HUES64 (cell line): ENCODE measurements at regions not wholly inside any gene's neighbourhood (a gene's known extent, or its start where the extent isn't known, plus 50 kb on each side); places are given as distances from the start of the nearest gene placed in this dataset.

Source experiments
- H3K27ac ChIP-seq: 2 replicates; pipeline ENCODE4 v1.7.0; 2013; ENCODE audit warnings: low read depth, low read length, inconsistent platforms
- H3K27me3 ChIP-seq: 2 replicates; pipeline ENCODE4 v1.6.1; 2013; ENCODE audit warnings: mild to moderate bottlenecking, low read length; ENCODE audit not compliant: insufficient read depth
- H3K36me3 ChIP-seq: 2 replicates; pipeline ENCODE4 v1.6.1; 2013; ENCODE audit warnings: mild to moderate bottlenecking, low read length; ENCODE audit not compliant: insufficient read depth
- H3K4me1 ChIP-seq: 2 replicates; pipeline ENCODE4 v1.6.1; 2013; ENCODE audit warnings: mild to moderate bottlenecking, low read length, moderate library complexity; ENCODE audit not compliant: insufficient read depth
- H3K4me3 ChIP-seq: 2 replicates; pipeline ENCODE4 v1.5.1; 2013; ENCODE audit warnings: mild to moderate bottlenecking, low read length, moderate library complexity
- H3K9ac ChIP-seq: 2 replicates; pipeline ENCODE4 v1.6.1; 2013; ENCODE audit warnings: mild to moderate bottlenecking, low read depth, low read length
- H3K9me3 ChIP-seq: 2 replicates; pipeline ENCODE4 v1.6.1; 2013; ENCODE audit warnings: low read depth, low read length; ENCODE audit not compliant: insufficient read depth
- WGBS: fragments of 150-250, 120-280 bp; methylation state at CpG from one replicate; pipeline ENCODE4 v1.1.7; 2013; ENCODE audit warnings: missing lambda C conversion rate; 5-methylcytosine and 5-hydroxymethylcytosine counted together

- WGBS = 90% methylated on average over 4 of the region's 4 CpGs
- Histone ChIP-seq H3K27ac (no peak overlapping the region), H3K4me1 (no peaks in the 10 kb centered on the region), H3K36me3 (no peaks in the 10 kb centered on the region), H3K9me3 (no peaks in the 10 kb centered on the region), H3K9ac (no peak overlapping the region), H3K27me3 (no peaks in the 10 kb centered on the region), H3K4me3 (no peak overlapping the region)
Measured at GRCh38 chr10:124313374-124313773, 105.3 kb downstream of the OAT start.

- Histone ChIP-seq H3K36me3 (no peaks in the 10 kb centered on the region), H3K27ac (no peak overlapping the region), H3K9me3 (no peaks in the 10 kb centered on the region), H3K9ac (no peak overlapping the region), H3K27me3 (no peaks in the 10 kb centered on the region), H3K4me1 (no peaks in the 10 kb centered on the region), H3K4me3 (no peak overlapping the region)
- WGBS = 90% methylated on average over 7 of the region's 7 CpGs
Measured at GRCh38 chr10:124308811-124309210, 109.9 kb downstream of the OAT start.

DNA sequence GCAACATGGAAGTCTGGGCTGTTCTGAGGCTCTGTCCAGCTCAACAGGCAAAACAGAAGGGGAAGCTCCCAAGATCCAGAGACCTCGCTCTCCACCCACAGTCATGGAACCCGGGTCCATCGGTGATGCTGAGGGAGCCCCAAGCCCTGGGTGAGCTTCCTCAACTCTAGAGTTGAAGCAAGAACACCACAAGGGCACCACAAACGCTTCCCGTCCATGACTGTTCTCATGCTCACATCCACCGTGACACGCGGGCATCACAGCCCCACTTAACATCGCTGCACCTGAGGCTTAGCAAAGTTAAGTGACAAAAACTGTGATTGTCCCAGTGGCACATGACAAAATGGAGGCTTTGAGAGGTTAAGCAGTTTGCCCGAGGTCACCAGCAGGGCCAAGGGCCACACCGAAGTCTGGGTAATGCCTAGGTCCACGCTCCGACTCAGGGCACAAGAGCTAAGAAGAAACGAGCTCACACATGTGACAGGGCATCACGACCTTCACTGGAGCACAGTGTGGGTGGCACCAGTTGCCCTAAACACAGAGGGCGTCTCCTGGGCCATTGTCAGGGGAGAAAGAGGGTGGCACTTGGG lies 110.6 kb downstream of the OAT start:
- Histone ChIP-seq H3K27ac (no peak overlapping the region), H3K4me3 (no peak overlapping the region), H3K9ac (no peak overlapping the region), H3K9me3 (no peaks in the 10 kb centered on the region), H3K27me3 (no peaks in the 10 kb centered on the region), H3K4me1 (no peaks in the 10 kb centered on the region), H3K36me3 (no peaks in the 10 kb centered on the region)
- 86% methylated on average over 16 of the region's 16 CpGs for WGBS

DNA sequence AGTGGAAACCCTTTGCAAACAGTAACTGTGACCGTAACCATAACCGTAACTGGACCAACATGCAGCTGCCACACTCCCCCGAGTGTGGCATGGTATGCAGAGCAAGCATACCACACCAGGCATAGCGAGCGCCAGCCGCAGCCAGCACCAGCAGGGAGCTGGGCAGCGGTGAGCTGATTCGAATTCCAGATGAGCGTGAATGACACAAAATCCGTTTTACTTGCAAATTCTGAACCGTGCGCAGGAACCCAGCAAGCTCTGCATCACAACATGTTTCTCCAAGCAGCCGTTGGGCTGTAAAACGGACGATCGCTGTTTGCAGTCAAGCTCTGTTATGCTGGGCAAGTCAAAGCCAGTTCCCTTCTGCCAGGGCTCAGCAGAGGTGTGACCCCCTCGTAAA lies 111.1 kb downstream of the OAT start:
- no peak overlapping the region for H3K4me3 ChIP-seq
- no peak overlapping the region for H3K9ac ChIP-seq
- no peaks in the 10 kb centered on the region for H3K4me1 ChIP-seq
- no peak overlapping the region for H3K27ac ChIP-seq
- 92% methylated on average over 17 of the region's 17 CpGs for WGBS
- no peaks in the 10 kb centered on the region for H3K27me3 ChIP-seq
- H3K9me3 ChIP-seq = no peaks in the 10 kb centered on the region
- H3K36me3 ChIP-seq = no peaks in the 10 kb centered on the region

- Histone ChIP-seq H3K27ac (no peak overlapping the region), H3K36me3 (no peaks in the 10 kb centered on the region), H3K4me3 (no peak overlapping the region), H3K4me1 (no peaks in the 10 kb centered on the region), H3K27me3 (no peaks in the 10 kb centered on the region), H3K9me3 (no peaks in the 10 kb centered on the region), H3K9ac (no peak overlapping the region)
- 91% methylated on average over 4 of the region's 4 CpGs for WGBS
Measured at GRCh38 chr10:124306922-124307371, 111.8 kb downstream of the OAT start.

- no peaks in the 10 kb centered on the region for H3K4me1 ChIP-seq
- no peak overlapping the region for H3K4me3 ChIP-seq
- WGBS = no CpG with 5 or more reads among the region's 1 CpG
- no peaks in the 10 kb centered on the region for H3K36me3 ChIP-seq
- no peaks in the 10 kb centered on the region for H3K9me3 ChIP-seq
- H3K27ac ChIP-seq = no peak overlapping the region
- no peak overlapping the region for H3K9ac ChIP-seq
- H3K27me3 ChIP-seq = no peaks in the 10 kb centered on the region
Measured at GRCh38 chr10:124306520-124306919, 112.2 kb downstream of the OAT start.

- Histone ChIP-seq H3K9ac (no peak overlapping the region), H3K36me3 (no peaks in the 10 kb centered on the region), H3K9me3 (peaks cover 3% of the 10 kb centered on the region; the same call in 1 of the 2 replicates), H3K27me3 (no peaks in the 10 kb centered on the region), H3K27ac (no peak overlapping the region), H3K4me1 (no peaks in the 10 kb centered on the region), H3K4me3 (no peak overlapping the region)
- WGBS = 82% methylated on average over 1 of the region's 1 CpG
Measured at GRCh38 chr10:124305984-124306383, 112.7 kb downstream of the OAT start.

DNA sequence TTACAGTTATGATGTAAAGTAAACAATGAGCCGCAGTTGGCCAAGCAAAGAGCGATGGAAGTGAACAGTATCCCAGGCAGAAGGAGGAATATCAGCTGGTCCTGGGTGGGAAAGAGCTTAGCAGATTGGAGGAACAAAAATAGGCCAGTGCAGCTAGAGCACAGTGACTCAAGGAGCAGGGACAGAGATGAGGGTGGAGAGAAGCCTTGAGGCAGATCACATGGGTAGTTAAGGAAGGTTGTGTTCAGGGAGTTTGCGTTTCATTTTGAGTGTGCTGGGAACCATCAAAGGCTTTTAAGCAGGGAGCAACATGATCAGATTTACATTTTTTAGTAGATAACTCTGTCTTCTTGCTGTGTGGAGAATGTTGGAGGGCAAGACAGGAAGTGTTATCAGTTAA lies 113.6 kb downstream of the OAT start:
- Histone ChIP-seq H3K27ac (no peak overlapping the region), H3K9ac (no peak overlapping the region), H3K36me3 (no peaks in the 10 kb centered on the region), H3K9me3 (peaks cover 11% of the 10 kb centered on the region), H3K4me1 (no peaks in the 10 kb centered on the region), H3K27me3 (no peaks in the 10 kb centered on the region), H3K4me3 (no peak overlapping the region)
- WGBS = 94% methylated on average over 3 of the region's 3 CpGs

- Histone ChIP-seq H3K9ac (no peak overlapping the region), H3K27me3 (no peaks in the 10 kb centered on the region), H3K4me1 (no peaks in the 10 kb centered on the region), H3K36me3 (no peaks in the 10 kb centered on the region), H3K4me3 (no peak overlapping the region), H3K27ac (no peak overlapping the region), H3K9me3 (peaks cover 15% of the 10 kb centered on the region)
- 83% methylated on average over 5 of the region's 6 CpGs for WGBS
Measured at GRCh38 chr10:124303662-124304418, 114.9 kb downstream of the OAT start.

DNA sequence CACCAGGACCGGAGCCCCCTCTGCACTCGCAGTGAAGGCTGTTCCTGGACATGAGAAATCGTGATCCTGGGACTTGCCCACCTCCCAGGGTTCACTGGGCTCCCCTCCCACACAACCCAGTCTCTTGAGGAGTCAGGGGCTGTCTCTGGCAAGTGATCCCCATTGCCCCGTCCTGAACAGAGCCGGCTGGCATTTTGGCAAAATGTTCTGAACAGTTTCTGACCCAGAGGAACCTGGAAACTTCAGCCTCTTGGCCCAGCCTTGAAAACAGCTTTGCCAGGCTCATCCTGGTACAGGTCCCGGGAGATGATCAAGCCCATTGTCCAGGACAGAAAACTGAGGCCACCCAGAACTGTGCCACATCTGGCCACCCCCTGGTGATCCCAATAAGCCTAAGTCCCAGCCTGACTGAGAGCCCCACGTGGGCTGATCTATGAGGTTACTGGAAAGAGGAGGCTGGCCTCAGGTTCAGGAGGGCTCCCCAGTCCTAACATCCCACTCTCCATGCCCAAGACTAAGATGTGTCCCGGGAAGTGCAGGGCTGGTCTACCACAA lies 115.7 kb downstream of the OAT start:
- Histone ChIP-seq H3K9me3 (peaks cover 15% of the 10 kb centered on the region), H3K9ac (no peak overlapping the region), H3K36me3 (no peaks in the 10 kb centered on the region), H3K27ac (no peak overlapping the region), H3K4me1 (no peaks in the 10 kb centered on the region), H3K27me3 (no peaks in the 10 kb centered on the region), H3K4me3 (no peak overlapping the region)
- WGBS = 91% methylated on average over 8 of the region's 8 CpGs

DNA sequence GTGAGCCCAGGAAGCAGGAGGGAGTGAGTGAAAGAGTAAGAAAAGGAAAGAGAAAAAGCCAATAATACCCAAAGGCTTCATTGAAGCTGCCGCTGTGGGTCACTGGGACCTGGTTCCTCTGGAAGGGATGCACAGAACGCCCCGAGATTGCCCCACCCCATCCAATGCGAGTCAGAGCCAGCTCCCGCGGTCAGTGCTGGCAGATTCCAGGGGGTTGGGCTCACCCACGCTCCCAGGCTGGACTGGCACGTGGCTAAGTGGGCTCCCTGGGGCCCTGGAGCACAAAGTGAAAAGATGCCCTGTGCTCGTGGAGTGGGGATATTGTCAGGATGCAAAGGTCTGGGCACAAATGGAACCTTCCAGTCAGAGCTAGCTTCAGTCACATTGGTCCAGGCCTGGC lies 117.0 kb downstream of the OAT start:
- Histone ChIP-seq H3K4me3 (no peak overlapping the region), H3K9ac (no peak overlapping the region), H3K9me3 (peaks cover 15% of the 10 kb centered on the region), H3K4me1 (no peaks in the 10 kb centered on the region), H3K36me3 (no peaks in the 10 kb centered on the region), H3K27me3 (no peaks in the 10 kb centered on the region), H3K27ac (no peak overlapping the region)
- WGBS = 83% methylated on average over 9 of the region's 9 CpGs
